A549 (cell line): ENCODE measurements at regions not wholly inside any gene's neighbourhood (a gene's known extent, or its start where the extent isn't known, plus 50 kb on each side); places are given as distances from the start of the nearest gene placed in this dataset.

Source experiments
- ATAC-seq, 2 experiments: fragments of 200-7000 bp in 1 of 2; fragments of >200 bp in 1 of 2; cut with Nextera tagmentation in 1 of 2; cut with Tn5 transposase in 1 of 2; 3 replicates each; pipeline versions ENCODE4 v1.8.0 to v1.9.1; 2018 to 2020; ENCODE audit warnings: mild to moderate bottlenecking in 1 of 2, moderate library complexity in 1 of 2
- CTCF ChIA-PET: fragments of 300-600 bp; sonication (Branson Sonifier 250); formaldehyde crosslinking; extraction: SDS; loops from one replicate; lab custom pipeline; 2021; ENCODE audit warnings: antibody characterized with exemption, inconsistent platforms; lab: Yijun Ruan, JAX
- POLR2A ChIA-PET: fragments of 350-600 bp; formaldehyde crosslinking; extraction: SDS; loops from one replicate; lab custom pipeline; 2021; ENCODE audit warnings: antibody characterized with exemption, inconsistent platforms; lab: Yijun Ruan, JAX
- DNase-seq, 2 experiments: peaks; one replicate each; pipeline versions ENCODE4 v3.0.0 to v3.0.0-alpha.2; 2011 to 2016; ENCODE audit warnings: low read depth in 1 of 2, low spot score in 1 of 2
- FAIRE-seq: peaks from 2 replicates; lab custom pipeline; 2011; peaks lifted over from hg19 to GRCh38; lab: Jason Lieb, UNC
- H3K27ac ChIP-seq, 2 experiments: fragments of >200 bp; sonication (Bioruptor Twin); formaldehyde crosslinking; 3 replicates each; pipeline ENCODE4 v1.5.1; 2016 to 2017
- H3K4me1 ChIP-seq: fragments of >200 bp; sonication (Bioruptor Twin); formaldehyde crosslinking; 3 replicates; pipeline ENCODE4 v1.6.1; 2016
- H3K4me2 ChIP-seq: fragments of >200 bp; sonication (Bioruptor Twin); formaldehyde crosslinking; 3 replicates; pipeline ENCODE4 v1.6.1; 2016
- H3K4me3 ChIP-seq: fragments of >200 bp; sonication (Bioruptor Twin); formaldehyde crosslinking; 3 replicates; pipeline ENCODE4 v1.5.1; 2016
- H3K9me3 ChIP-seq: fragments of >200 bp; sonication (Bioruptor Twin); formaldehyde crosslinking; 3 replicates; pipeline ENCODE4 v1.6.1; 2016
- CBX2 ChIP-seq: fragments of 200-600 bp; sonication (generic); IDR thresholded peaks from 2 replicates; pipeline ENCODE4 v1.6.1; 2016; ENCODE audit warnings: low read depth, mild to moderate bottlenecking, borderline replicate concordance
- CBX8 ChIP-seq: fragments of 200-600 bp; sonication (generic); IDR thresholded peaks from 2 replicates; pipeline ENCODE4 v1.6.1; 2016
- EHF ChIP-seq: fragments of 250-450 bp; sonication (Bioruptor Pico); IDR thresholded peaks from 2 replicates; pipeline ENCODE4 v1.5.0; 2020; ENCODE audit warnings: mild to moderate bottlenecking
- EHMT2 ChIP-seq: fragments of 200-600 bp; sonication (generic); IDR thresholded peaks from 2 replicates; pipeline ENCODE4 v1.6.1; 2016; ENCODE audit warnings: antibody characterized with exemption, low read depth, mild to moderate bottlenecking, moderate library complexity
- EP300 ChIP-seq, 2 experiments: fragments of >200 bp; sonication (Bioruptor Twin); formaldehyde crosslinking; IDR thresholded peaks; 2 replicates in 1 of 2; 3 replicates in 1 of 2; pipeline ENCODE4 v1.6.1; 2016 to 2017
- FOSB ChIP-seq: fragments of 250-450 bp; sonication (Bioruptor Pico); IDR thresholded peaks from 2 replicates; pipeline ENCODE4 v1.5.0; 2020; ENCODE audit warnings: mild to moderate bottlenecking, moderate library complexity
- FOSL2 ChIP-seq, 2 experiments: fragments of 450-650 bp in 1 of 2; fragments of >200 bp in 1 of 2; sonication (Bioruptor Twin) in 1 of 2; formaldehyde crosslinking; IDR thresholded peaks; 2 replicates each; pipeline versions ENCODE4 v1.5.0 to v1.6.1; 2016 to 2020; ENCODE audit warnings: mild to moderate bottlenecking in 1 of 2, moderate library complexity in 1 of 2
- FOXS1 ChIP-seq: fragments of 250-450 bp; sonication (Bioruptor Pico); IDR thresholded peaks from 2 replicates; pipeline ENCODE4 v1.5.0; 2020; ENCODE audit warnings: mild to moderate bottlenecking, moderate library complexity
- HDAC2 ChIP-seq: fragments of 200-600 bp; sonication (generic); IDR thresholded peaks from 2 replicates; pipeline ENCODE4 v1.6.1; 2016
- HOXB5 ChIP-seq: fragments of 250-450 bp; sonication (Bioruptor Pico); IDR thresholded peaks from 2 replicates; pipeline ENCODE4 v1.5.0; 2020; ENCODE audit warnings: mild to moderate bottlenecking, moderate library complexity
- MAZ ChIP-seq: fragments of 150-350 bp; IDR thresholded peaks from 2 replicates; pipeline ENCODE4 v1.6.1; 2014; ENCODE audit warnings: antibody characterized with exemption, low read depth, low read length, borderline replicate concordance
- RAD21 ChIP-seq, 2 experiments: fragments of >200 bp in 1 of 2; sonication (Bioruptor Twin) in 1 of 2; formaldehyde crosslinking in 1 of 2; IDR thresholded peaks in 1 of 2; conservative IDR thresholded peaks in 1 of 2; 2 replicates in 1 of 2; 3 replicates in 1 of 2; pipeline ENCODE4 v1.6.1; 2012 to 2018; ENCODE audit warnings: inconsistent platforms in 1 of 2
- RARB ChIP-seq: fragments of 250-450 bp; sonication (Bioruptor Pico); IDR thresholded peaks from 2 replicates; pipeline ENCODE4 v1.8.0; 2021; ENCODE audit warnings: mild to moderate bottlenecking, moderate library complexity
- RCOR1 ChIP-seq: fragments of 150-350 bp; IDR thresholded peaks from 2 replicates; pipeline ENCODE4 v1.6.1; 2014; ENCODE audit warnings: antibody characterized with exemption, low read length, low read depth
- RFX5 ChIP-seq: fragments of 450-650 bp; IDR thresholded peaks from 2 replicates; pipeline ENCODE4 v1.7.1; 2014; ENCODE audit warnings: antibody characterized with exemption, mild to moderate bottlenecking, moderate library complexity
- RNF2 ChIP-seq: fragments of 200-600 bp; sonication (generic); IDR thresholded peaks from 2 replicates; pipeline ENCODE4 v1.6.1; 2016; ENCODE audit warnings: low read depth, mild to moderate bottlenecking, antibody characterized with exemption, moderate library complexity, borderline replicate concordance
- TFCP2L1 ChIP-seq: fragments of 250-450 bp; sonication (Bioruptor Pico); IDR thresholded peaks from 2 replicates; pipeline ENCODE4 v1.5.0; 2021; ENCODE audit warnings: mild to moderate bottlenecking
- ZC3H11A ChIP-seq: fragments of 450-650 bp; IDR thresholded peaks from 2 replicates; pipeline ENCODE4 v1.6.1; 2014; ENCODE audit warnings: antibody characterized with exemption, mild to moderate bottlenecking
- ZFP36 ChIP-seq: fragments of 450-650 bp; IDR thresholded peaks from 2 replicates; pipeline ENCODE4 v1.6.1; 2014; ENCODE audit warnings: borderline replicate concordance; ENCODE audit not compliant: partially characterized antibody
- ZNF302 ChIP-seq: fragments of 250-450 bp; sonication (Bioruptor Pico); IDR thresholded peaks from 2 replicates; pipeline ENCODE4 v1.9.0; 2021; ENCODE audit warnings: inconsistent platforms, mild to moderate bottlenecking, moderate library complexity
- WGBS: methylation state at CpG from one replicate; pipeline ENCODE4 v1.1.6; 2017; ENCODE audit errors: missing lambda C conversion rate; 5-methylcytosine and 5-hydroxymethylcytosine counted together
- TF ChIP-seq, protein P1 (sequence below): fragments of >200 bp; sonication (Bioruptor Twin); formaldehyde crosslinking; IDR thresholded peaks from 3 replicates; pipeline ENCODE4 v1.6.1; 2016
- TF ChIP-seq, protein P2 (sequence below): fragments of 250-450 bp; sonication (Bioruptor Pico); IDR thresholded peaks from 2 replicates; pipeline ENCODE4 v1.5.0; 2021; ENCODE audit warnings: mild to moderate bottlenecking, moderate library complexity, borderline replicate concordance
- TF ChIP-seq, protein P3 (sequence below): fragments of >200 bp; sonication (Bioruptor Twin); formaldehyde crosslinking; IDR thresholded peaks from 3 replicates; pipeline ENCODE4 v1.5.1; 2016
- TF ChIP-seq, protein P4 (sequence below): fragments of 200-600 bp; sonication (generic); IDR thresholded peaks from 2 replicates; pipeline ENCODE4 v1.6.1; 2016; ENCODE audit warnings: antibody characterized with exemption, mild to moderate bottlenecking, moderate library complexity
- TF ChIP-seq, protein P5 (sequence below): fragments of >200 bp; sonication (Bioruptor Twin); formaldehyde crosslinking; IDR thresholded peaks from 2 replicates; pipeline ENCODE4 v1.6.1; 2016

DNA sequence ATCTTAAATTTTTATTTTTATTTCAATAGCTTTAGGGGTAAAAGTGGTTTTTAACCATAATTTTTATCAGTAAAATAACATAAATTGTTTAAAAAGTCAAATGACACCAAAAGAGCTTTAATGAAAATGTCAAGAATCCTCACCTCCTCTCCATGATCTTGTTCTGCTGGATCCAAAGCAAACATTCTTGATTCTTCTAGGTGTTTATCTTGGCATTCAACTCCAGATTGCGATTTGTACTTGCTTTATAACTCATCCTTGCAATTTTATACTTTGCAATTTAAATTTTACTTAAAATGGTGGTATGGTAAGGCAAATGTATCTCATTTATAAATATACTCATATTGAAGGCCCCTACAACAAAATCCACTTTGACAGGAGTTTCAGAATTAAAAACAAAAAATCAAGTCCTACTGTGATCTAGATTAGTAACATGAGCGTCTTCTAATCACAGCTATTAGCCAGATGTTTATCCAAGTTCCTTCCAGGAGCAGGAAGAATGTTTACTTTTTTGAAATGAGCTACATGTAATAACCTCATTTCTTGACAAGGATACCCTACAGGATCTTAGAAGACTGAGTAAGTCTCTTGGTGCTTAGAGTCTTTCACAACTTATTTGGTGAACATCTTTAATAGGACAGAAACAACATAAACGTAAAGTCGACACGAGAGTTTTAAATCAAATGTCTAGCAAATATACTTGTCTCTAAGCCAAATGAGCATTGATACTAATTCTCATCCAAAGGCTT lies 72.4 kb upstream of the CARD18 start:
- Histone ChIP-seq H3K4me1 (no peaks in the 10 kb centered on the region), H3K4me3 (no peak overlapping the region), H3K9me3 (no peaks in the 10 kb centered on the region), H3K4me2 (no peak overlapping the region), H3K27ac (no peak overlapping the region)
- DNase-seq: no peak
- ChIA-PET POLR2A (no interaction called here), CTCF (no interaction called here)
- FAIRE-seq: no peak
- no peak for ATAC-seq
- no peak for TF ChIP-seq MAZ
- WGBS: 36% methylated on average over 5 of the region's 5 CpGs

DNA sequence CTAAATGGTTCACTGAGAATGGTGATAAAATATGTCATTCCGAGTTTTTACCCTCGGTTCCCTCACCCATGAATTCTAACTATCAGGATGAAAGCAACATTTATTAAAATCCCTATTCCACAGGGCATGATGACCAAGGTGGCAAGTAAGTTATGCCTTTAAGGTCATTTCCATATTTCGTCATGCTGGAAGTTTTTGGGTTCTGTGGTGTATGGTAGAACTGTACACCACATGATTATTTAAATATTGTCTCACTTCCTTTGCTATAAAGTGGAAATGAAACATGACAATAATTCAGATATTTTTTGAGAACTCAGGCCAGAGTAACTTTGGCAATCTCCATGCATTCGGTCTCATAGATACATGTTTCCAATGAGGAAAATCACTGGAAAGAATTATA lies 68.5 kb upstream of the CARD18 start:
- no peak for FAIRE-seq
- CTCF ChIA-PET: interaction anchor here (1.0 kb wide), 1 partner anchor 16 kb away, joined by 3 read pairs; no protein-coding TSS in a partner anchor
- H3K4me2 ChIP-seq: no peak overlapping the region
- 65% methylated on average over 4 of the region's 4 CpGs for WGBS
- TF ChIP-seq RNF2 (no peak), EHF (CRISPR knock-in tag) (no peak), ZC3H11A (no peak), HDAC2 (no peak), RFX5 (no peak), EHMT2 (no peak), EP300 (IDR thresholded peaks at IDR 0.05) (no peak)
- TF ChIP-seq, protein P1, sequence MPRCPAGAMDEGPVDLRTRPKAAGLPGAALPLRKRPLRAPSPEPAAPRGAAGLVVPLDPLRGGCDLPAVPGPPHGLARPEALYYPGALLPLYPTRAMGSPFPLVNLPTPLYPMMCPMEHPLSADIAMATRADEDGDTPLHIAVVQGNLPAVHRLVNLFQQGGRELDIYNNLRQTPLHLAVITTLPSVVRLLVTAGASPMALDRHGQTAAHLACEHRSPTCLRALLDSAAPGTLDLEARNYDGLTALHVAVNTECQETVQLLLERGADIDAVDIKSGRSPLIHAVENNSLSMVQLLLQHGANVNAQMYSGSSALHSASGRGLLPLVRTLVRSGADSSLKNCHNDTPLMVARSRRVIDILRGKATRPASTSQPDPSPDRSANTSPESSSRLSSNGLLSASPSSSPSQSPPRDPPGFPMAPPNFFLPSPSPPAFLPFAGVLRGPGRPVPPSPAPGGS: no peak
- TF ChIP-seq, protein P2, sequence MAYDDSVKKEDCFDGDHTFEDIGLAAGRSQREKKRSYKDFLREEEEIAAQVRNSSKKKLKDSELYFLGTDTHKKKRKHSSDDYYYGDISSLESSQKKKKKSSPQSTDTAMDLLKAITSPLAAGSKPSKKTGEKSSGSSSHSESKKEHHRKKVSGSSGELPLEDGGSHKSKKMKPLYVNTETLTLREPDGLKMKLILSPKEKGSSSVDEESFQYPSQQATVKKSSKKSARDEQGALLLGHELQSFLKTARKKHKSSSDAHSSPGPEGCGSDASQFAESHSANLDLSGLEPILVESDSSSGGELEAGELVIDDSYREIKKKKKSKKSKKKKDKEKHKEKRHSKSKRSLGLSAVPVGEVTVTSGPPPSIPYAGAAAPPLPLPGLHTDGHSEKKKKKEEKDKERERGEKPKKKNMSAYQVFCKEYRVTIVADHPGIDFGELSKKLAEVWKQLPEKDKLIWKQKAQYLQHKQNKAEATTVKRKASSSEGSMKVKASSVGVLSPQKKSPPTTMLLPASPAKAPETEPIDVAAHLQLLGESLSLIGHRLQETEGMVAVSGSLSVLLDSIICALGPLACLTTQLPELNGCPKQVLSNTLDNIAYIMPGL (CRISPR knock-in tag): no peak
- TF ChIP-seq, all 56 proteins: peak for 0
- Histone ChIP-seq H3K4me1 (peaks cover 6% of the 10 kb centered on the region; the same call in 1 of the 3 replicates), H3K27ac (no peak overlapping the region), H3K4me3 (no peak overlapping the region), H3K9me3 (no peaks in the 10 kb centered on the region)
- DNase-seq: no peak
- POLR2A ChIA-PET: no interaction called here
- no peak for ATAC-seq

DNA sequence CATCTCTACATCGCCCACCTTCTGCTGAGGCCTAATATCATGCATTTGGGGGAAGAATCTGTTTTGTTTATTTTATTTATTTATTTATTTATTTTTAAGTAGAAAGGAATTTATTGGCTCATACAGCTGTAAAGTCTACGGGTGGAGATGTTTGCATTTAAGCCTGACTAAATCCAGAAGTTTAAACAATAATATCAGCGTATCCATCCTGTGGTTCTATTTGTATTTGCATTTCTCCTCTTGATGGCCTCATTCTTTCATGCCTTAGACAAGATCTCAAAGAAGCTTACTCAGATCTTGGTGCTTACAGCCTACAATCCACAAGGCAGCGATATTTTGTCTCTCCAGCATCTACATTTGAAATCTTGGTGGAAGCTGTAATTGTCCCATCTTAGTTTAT lies 67.1 kb upstream of the CARD18 start:
- POLR2A ChIA-PET: no interaction called here
- ATAC-seq (no peak), DNase-seq (peak in 1 of 2 experiments; percentile 26), FAIRE-seq (no peak)
- H3K4me1 ChIP-seq: peaks cover 12% of the 10 kb centered on the region; the same call in 1 of the 3 replicates
- H3K4me3 ChIP-seq: no peak overlapping the region
- no peaks in the 10 kb centered on the region for H3K9me3 ChIP-seq
- CTCF ChIA-PET: no interaction called here
- no peak overlapping the region for H3K27ac ChIP-seq
- TF ChIP-seq ZFP36: no peak
- TF ChIP-seq TFCP2L1 (CRISPR knock-in tag): no peak
- no peak for TF ChIP-seq ZNF302 (CRISPR knock-in tag)
- TF ChIP-seq EP300 (IDR thresholded peaks at IDR 0.05): no peak
- no peak for TF ChIP-seq RARB (CRISPR knock-in tag)
- no peak for TF ChIP-seq FOSB
- no peak for TF ChIP-seq CBX2
- TF ChIP-seq, protein P3, sequence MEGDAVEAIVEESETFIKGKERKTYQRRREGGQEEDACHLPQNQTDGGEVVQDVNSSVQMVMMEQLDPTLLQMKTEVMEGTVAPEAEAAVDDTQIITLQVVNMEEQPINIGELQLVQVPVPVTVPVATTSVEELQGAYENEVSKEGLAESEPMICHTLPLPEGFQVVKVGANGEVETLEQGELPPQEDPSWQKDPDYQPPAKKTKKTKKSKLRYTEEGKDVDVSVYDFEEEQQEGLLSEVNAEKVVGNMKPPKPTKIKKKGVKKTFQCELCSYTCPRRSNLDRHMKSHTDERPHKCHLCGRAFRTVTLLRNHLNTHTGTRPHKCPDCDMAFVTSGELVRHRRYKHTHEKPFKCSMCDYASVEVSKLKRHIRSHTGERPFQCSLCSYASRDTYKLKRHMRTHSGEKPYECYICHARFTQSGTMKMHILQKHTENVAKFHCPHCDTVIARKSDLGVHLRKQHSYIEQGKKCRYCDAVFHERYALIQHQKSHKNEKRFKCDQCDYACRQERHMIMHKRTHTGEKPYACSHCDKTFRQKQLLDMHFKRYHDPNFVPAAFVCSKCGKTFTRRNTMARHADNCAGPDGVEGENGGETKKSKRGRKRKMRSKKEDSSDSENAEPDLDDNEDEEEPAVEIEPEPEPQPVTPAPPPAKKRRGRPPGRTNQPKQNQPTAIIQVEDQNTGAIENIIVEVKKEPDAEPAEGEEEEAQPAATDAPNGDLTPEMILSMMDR: no peak
- TF ChIP-seq ZC3H11A: no peak
- TF ChIP-seq FOSL2 (IDR thresholded peaks at IDR 0.05): no peak
- no peak for TF ChIP-seq FOSL2 (CRISPR knock-in tag; IDR thresholded peaks at IDR 0.05)
- no peak for TF ChIP-seq CBX8
- TF ChIP-seq RAD21 (conservative IDR thresholded peaks at IDR 0.05 in 1 of 2, IDR thresholded peaks at IDR 0.05 in 1 of 2): no peak
- TF ChIP-seq, protein P4, sequence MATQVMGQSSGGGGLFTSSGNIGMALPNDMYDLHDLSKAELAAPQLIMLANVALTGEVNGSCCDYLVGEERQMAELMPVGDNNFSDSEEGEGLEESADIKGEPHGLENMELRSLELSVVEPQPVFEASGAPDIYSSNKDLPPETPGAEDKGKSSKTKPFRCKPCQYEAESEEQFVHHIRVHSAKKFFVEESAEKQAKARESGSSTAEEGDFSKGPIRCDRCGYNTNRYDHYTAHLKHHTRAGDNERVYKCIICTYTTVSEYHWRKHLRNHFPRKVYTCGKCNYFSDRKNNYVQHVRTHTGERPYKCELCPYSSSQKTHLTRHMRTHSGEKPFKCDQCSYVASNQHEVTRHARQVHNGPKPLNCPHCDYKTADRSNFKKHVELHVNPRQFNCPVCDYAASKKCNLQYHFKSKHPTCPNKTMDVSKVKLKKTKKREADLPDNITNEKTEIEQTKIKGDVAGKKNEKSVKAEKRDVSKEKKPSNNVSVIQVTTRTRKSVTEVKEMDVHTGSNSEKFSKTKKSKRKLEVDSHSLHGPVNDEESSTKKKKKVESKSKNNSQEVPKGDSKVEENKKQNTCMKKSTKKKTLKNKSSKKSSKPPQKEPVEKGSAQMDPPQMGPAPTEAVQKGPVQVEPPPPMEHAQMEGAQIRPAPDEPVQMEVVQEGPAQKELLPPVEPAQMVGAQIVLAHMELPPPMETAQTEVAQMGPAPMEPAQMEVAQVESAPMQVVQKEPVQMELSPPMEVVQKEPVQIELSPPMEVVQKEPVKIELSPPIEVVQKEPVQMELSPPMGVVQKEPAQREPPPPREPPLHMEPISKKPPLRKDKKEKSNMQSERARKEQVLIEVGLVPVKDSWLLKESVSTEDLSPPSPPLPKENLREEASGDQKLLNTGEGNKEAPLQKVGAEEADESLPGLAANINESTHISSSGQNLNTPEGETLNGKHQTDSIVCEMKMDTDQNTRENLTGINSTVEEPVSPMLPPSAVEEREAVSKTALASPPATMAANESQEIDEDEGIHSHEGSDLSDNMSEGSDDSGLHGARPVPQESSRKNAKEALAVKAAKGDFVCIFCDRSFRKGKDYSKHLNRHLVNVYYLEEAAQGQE: no peak
- no peak for TF ChIP-seq HOXB5 (CRISPR knock-in tag)
- no peak for TF ChIP-seq RCOR1
- TF ChIP-seq FOXS1: no peak
- TF ChIP-seq, protein P5, sequence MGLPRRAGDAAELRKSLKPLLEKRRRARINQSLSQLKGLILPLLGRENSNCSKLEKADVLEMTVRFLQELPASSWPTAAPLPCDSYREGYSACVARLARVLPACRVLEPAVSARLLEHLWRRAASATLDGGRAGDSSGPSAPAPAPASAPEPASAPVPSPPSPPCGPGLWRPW: no peak
- H3K4me2 ChIP-seq: no peak overlapping the region
- WGBS: 34% methylated on average over 4 of the region's 4 CpGs
